COLO668 (cell line): ENCODE measurements at regions not wholly inside any gene's neighbourhood (a gene's known extent, or its start where the extent isn't known, plus 50 kb on each side); places are given as distances from the start of the nearest gene placed in this dataset.

Source experiments
- DNase-seq: peaks from one replicate; lab custom pipeline; 2025; ENCODE audit not compliant: unreplicated experiment; lab: John Stamatoyannopoulos, UW

DNA sequence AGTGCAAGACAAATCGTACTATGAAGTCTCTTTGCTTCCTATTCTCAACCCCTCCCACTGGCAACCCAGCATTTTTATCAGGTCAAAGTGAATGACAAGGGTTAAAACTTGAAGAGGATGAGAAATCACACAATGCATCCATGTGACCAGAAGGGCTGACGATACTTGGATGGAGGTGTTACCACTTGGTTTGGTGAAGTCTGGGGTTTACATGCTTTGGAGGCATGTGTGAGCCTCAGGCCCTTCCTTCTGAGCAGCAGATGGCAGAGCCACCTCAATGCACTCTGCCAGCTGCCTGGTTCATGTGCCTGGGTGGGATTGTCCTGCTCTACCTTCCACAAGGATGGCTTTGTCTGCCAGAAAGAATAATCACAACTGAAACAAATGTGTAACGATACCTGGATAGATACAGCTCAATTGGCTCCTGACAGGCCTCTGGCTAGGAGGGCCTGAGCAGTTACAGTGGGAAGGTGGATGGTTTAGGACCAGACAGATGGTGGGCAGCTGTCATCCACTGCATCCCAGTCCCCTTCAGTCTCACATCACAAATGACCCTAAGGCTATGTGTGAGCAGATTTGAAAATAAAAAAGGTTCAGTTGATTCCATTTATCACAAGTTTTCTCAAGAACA, 51.5 kb upstream of the CNIH3 start:
- no peak for DNase-seq

DNA sequence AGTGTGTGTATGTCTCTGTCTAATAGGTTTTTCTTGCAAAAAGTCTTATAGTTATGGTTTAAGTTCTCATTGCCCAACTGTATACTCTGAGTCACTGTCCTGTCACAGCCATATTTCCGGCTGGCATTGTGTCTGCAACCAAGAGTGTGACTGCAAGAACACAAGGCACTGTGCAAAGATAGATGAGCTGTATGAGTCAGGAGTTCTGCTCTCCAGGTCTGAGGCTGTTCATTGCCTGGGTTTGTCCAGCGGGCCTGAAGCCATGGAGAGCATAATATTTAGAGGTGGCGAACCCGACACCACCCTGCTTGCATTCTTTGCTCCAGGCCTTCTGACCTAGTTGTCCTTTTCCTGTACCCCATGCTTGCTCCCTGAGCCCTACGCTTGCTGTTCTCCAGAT, 50.9 kb upstream of the CNIH3 start:
- DNase-seq: peak; percentile 19

DNA sequence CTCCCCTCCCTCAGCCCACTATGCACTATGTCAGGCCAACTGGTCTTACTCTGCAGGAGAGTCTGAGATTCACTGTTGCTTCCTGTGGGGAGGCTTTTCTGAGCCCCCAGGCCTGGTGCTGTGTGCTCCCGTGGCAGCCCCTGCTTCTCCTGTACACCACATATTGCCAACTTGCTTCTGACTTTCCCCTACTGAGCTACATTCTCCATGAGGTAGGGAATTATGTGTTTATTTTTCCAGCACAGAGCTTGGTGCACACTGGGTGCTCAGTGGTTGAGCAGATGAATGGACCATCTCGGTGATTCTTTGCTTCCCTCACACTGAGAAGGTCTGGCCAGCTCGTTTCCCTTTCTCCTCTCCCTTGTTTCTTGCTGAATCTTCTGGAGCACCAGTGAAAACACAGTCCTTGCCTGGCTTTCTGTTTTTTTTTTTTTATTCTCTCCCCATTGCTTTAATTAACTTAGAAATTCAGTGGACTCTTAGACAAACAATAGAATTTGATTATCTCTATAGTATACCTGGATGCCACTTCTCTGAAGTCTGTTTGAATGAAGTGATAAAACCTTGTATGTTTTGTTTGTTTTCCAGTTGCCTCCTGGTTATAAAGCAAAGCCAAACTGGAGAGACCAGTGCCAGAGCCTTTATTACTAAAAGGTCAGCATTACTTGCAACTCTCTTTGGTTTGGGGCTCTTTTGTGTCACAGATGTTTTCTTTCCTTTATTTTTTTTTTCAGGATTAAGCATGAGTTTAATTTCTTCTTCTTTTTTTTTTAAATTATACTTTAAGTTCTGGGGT, 50.3 kb upstream of the CNIH3 start:
- DNase-seq: no peak
